Activated CD4-positive, alpha-beta T cell treated with anti-CD3 and anti-CD28 coated beads for 36 hours (primary cell): ENCODE measurements at regions not wholly inside any gene's neighbourhood (a gene's known extent, or its start where the extent isn't known, plus 50 kb on each side); places are given as distances from the start of the nearest gene placed in this dataset.
"Not testable (repeated sequence)": the region's sequence is repeated elsewhere in the genome, so short reads cannot be mapped to it uniquely, and the experiment has no call there.

Experiments
- ATAC-seq: fragments of 200-7000 bp; cut with Tn5 transposase; one replicate; pipeline ENCODE4 v1.10.0; 2021; ENCODE audit warnings: mild to moderate bottlenecking, moderate library complexity
- CTCF ChIA-PET: fragments of 350-600 bp; sonication (Branson Sonifier 250); formaldehyde crosslinking; loops from one replicate; lab custom pipeline; 2021; ENCODE audit warnings: antibody characterized with exemption; lab: Charles Lee
- POLR2A ChIA-PET: fragments of 350-600 bp; sonication (Branson Sonifier 250); formaldehyde crosslinking; loops from one replicate; lab custom pipeline; 2021; ENCODE audit warnings: antibody characterized with exemption, inconsistent platforms; lab: Charles Lee
- DNase-seq: peaks from one replicate; pipeline ENCODE4 v3.0.0-alpha.2; 2020
- H3K27ac Mint-ChIP-seq: one replicate; pipeline ENCODE4 v1.8.0; 2021; ENCODE audit warnings: mixed read lengths
- H3K27me3 Mint-ChIP-seq: one replicate; pipeline ENCODE4 v1.8.0; 2021; ENCODE audit warnings: mixed read lengths
- H3K36me3 Mint-ChIP-seq: one replicate; pipeline ENCODE4 v1.8.0; 2021; ENCODE audit warnings: low read depth, mixed read lengths
- H3K4me1 Mint-ChIP-seq: one replicate; pipeline ENCODE4 v1.8.0; 2021; ENCODE audit warnings: mixed read lengths
- H3K4me3 Mint-ChIP-seq: one replicate; pipeline ENCODE4 v1.8.0; 2021; ENCODE audit warnings: mild to moderate bottlenecking, moderate library complexity, mixed read lengths
- H3K9me3 Mint-ChIP-seq: one replicate; pipeline ENCODE4 v1.8.0; 2021; ENCODE audit warnings: low read depth, mixed read lengths
- intact Hi-C, 2 experiments: fragments of 100-400 bp; cut with DNase I in 1 of 2; cut with micrococcal nuclease in 1 of 2; formaldehyde crosslinking; loops; one replicate each; pipeline versions ENCODE4 v1.14.2 to v1.15.1; 2022 to 2024; cut with DNase I, micrococcal nuclease

DNA sequence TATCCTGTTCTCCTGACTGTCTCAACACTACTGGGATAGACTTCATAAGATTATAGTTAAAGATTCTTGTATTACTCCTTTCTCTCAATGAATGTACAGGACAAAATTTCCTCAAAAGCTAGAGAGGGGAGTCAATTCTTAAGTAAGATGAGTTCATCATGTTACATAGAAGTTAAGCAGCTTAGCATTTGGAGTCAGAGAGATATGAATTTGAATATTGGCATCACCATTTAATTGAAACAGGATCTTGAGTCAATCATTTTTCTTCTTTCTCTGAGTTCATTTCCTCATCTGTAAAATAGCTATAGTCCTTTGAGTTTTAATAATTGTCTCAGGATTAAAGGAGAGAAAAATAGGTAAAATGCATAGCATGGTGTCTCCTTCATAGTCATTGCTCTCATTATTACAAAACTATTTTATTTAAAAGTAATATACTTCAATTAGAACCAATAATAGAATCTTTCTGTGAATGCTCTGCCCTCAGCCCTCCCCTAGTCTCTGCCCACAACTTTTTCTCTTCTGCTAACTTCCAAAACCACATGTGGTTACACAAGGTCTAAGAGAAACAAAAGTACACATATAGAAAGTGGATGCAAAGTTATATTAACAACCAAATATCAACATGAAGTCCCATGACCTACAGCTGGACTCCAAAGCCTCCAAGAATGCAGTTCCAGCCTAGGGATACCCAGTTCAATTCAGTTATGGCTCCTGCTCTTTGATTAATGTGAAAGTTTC is 265.6 kb downstream of the TLE1 start:
- Mint-ChIP-seq H3K4me3 (no peak overlapping the region), H3K36me3 (no peaks in the 10 kb centered on the region), H3K27me3 (no peaks in the 10 kb centered on the region), H3K9me3 (peaks cover 19% of the 10 kb centered on the region), H3K4me1 (no peaks in the 10 kb centered on the region), H3K27ac (no peak overlapping the region)
- ChIA-PET CTCF (no interaction called here), POLR2A (no interaction called here)
- DNase-seq (no peak), ATAC-seq (no peak)
- intact Hi-C loops = no loop called here

DNA sequence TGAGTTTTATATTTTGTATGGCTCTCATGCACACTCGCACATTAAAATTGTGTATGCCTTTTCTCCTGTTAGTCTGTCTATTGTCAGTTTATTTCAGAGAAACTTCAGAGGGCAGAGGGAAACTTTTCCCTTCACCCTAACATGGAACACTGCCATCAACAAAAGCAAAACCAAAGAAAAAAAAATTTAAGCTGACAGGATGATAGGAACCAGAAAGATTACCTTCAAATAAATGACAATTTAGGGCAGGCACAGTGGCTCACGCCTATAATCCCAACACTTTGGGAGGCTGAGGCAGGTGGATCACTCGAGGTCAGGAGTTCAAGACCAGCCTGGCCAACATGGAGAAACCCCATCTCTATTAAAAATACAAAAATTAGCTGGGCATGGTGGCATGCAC is 268.3 kb downstream of the TLE1 start:
- POLR2A ChIA-PET, intact Hi-C loops, H3K9me3 Mint-ChIP-seq, DNase-seq, H3K36me3 Mint-ChIP-seq, ATAC-seq, H3K4me3 Mint-ChIP-seq, H3K27ac Mint-ChIP-seq, CTCF ChIA-PET, H3K4me1 Mint-ChIP-seq, H3K27me3 Mint-ChIP-seq: not testable (repeated sequence)

DNA sequence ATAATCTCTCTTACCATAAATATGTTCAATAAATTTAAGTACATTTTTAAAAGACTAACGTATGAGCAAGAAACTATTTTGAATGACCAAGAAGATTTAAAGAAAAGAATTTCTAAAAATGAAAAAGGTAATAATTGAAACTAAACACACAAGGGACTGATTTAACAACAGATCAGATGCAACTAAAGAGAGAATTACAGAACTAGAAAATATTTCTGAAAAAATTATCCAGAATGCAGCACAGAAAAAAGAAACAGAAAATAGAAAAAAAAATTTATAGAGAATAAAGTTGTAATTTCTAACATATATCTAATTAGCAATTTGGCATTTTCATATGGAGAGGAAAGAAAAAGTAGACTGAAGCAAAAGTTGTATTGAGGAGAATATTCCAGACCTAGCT is 269.3 kb downstream of the TLE1 start:
- Mint-ChIP-seq H3K36me3 (no peaks in the 10 kb centered on the region), H3K27me3 (no peaks in the 10 kb centered on the region), H3K4me3 (no peak overlapping the region), H3K9me3 (peaks cover 6% of the 10 kb centered on the region), H3K27ac (no peak overlapping the region), H3K4me1 (no peaks in the 10 kb centered on the region)
- DNase-seq (no peak), ATAC-seq (no peak)
- CTCF ChIA-PET = no interaction called here
- POLR2A ChIA-PET = no interaction called here
- intact Hi-C loops = no loop called here

DNA sequence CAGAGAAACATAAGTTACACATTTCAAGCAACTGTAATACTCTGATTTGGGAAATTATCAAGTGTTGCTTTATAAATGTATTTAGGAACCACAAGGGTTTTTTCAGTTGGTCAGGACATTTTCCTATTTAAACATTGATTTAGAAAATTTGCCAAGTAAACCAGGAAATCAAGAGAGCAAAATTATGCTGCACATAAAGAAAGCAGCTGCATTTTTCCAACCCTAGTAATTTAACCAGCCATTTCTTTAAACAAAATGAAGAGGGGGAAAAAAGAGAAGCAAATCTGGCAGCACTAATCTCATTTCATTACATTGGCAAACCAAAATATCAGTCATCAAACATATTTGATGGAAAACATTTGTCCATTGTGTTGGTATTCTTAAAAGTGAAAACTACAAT is 271.4 kb downstream of the TLE1 start:
- no peaks in the 10 kb centered on the region for H3K27me3 Mint-ChIP-seq
- no peak overlapping the region for H3K4me3 Mint-ChIP-seq
- ATAC-seq (no peak), DNase-seq (no peak)
- H3K27ac Mint-ChIP-seq = no peak overlapping the region
- ChIA-PET POLR2A (no interaction called here), CTCF (no interaction called here)
- H3K36me3 Mint-ChIP-seq = no peaks in the 10 kb centered on the region
- H3K4me1 Mint-ChIP-seq = no peaks in the 10 kb centered on the region
- intact Hi-C loops = no loop called here
- peaks cover 2% of the 10 kb centered on the region for H3K9me3 Mint-ChIP-seq

DNA sequence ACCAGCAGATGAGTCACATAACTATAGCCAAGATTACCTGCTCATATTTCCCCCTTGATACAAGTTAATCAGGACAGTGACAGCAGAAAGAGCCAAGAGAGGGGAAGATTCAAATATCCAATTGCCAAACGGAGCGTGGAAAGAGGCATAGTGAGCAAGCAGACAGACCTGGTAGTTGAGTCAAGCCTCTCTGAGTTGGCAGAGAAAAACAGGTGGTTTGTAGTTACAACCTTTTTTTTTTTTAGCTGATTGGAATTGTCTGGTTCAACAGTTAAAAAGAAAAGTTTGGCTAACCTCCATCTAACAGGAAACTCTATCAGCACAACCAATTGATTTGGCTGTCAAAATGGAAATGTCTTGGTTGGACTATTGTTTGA is 272.1 kb downstream of the TLE1 start:
- H3K36me3 Mint-ChIP-seq = no peaks in the 10 kb centered on the region
- no peak overlapping the region for H3K27ac Mint-ChIP-seq
- intact Hi-C loops = no loop called here
- no peaks in the 10 kb centered on the region for H3K4me1 Mint-ChIP-seq
- ChIA-PET CTCF (no interaction called here), POLR2A (no interaction called here)
- ATAC-seq (no peak), DNase-seq (no peak)
- no peaks in the 10 kb centered on the region for H3K27me3 Mint-ChIP-seq
- peaks cover 2% of the 10 kb centered on the region for H3K9me3 Mint-ChIP-seq
- H3K4me3 Mint-ChIP-seq = no peak overlapping the region

DNA sequence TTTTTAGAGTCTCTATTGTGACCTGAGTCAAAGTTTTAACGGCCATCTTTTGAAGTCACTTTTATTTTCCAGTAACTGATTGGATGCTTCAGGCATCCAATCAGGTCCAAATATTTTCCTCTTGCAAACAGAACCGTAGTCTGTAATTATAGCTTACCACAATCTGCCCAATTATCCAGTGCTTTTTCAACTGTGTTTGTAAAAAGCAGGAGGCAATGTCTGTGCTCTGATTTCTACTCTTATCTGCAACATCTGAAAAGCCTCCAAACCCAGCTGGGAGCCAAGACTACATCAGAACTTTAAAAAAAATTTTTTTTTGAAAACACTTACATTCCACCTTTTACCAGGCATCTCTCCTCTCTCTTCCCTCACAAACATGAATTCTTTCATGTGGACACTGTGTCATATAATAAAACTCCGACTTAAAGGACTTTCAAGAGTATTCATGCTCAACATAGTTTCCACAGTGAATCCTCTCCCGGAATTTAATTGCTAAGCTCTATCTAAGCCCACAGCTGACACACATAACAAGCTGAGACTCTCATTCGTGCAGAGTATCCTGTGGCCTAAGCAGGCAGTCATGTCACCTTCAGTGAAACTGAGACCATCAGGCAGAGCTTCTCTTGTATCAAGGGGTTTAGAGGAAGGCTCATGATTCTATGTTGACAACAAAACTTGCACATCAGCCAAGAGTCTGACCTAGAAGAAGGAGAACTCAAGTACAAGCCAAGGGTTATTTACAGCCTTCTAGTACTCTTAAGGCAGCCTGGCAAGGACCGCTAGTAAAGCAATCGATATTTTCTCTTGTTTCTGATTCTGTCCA is 272.7 kb downstream of the TLE1 start:
- Mint-ChIP-seq H3K36me3 (no peaks in the 10 kb centered on the region), H3K9me3 (peaks cover 2% of the 10 kb centered on the region), H3K27ac (no peak overlapping the region), H3K4me1 (no peaks in the 10 kb centered on the region), H3K4me3 (no peak overlapping the region), H3K27me3 (no peaks in the 10 kb centered on the region)
- intact Hi-C loops = no loop called here
- DNase-seq (no peak), ATAC-seq (no peak)
- ChIA-PET CTCF (no interaction called here), POLR2A (interaction anchor here (0.6 kb wide), 1 partner anchor 28 kb away, joined by 3 read pairs; no protein-coding TSS in a partner anchor)

DNA sequence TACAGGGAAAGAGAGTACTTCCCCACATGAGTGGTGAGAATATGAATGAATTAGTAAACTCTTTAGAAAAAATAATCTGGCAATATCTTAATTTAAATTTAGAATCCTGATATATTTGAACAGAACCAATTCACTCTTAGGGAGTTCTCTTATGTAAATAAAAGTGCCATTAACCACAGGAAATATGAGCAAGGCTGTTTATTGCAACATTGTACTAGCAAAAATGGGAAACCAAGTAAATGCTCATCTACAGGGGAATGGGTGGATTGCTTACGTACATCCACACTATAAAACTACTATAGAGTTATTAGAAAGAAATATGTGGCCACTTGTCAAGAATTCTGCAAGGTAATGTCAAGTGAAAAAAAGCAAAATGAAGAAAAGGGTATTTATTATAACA is 274.5 kb downstream of the TLE1 start:
- H3K9me3 Mint-ChIP-seq = no peaks in the 10 kb centered on the region
- H3K4me1 Mint-ChIP-seq = no peaks in the 10 kb centered on the region
- intact Hi-C loops = no loop called here
- no peaks in the 10 kb centered on the region for H3K27me3 Mint-ChIP-seq
- H3K4me3 Mint-ChIP-seq = no peak overlapping the region
- ATAC-seq (no peak), DNase-seq (no peak)
- ChIA-PET CTCF (no interaction called here), POLR2A (no interaction called here)
- no peaks in the 10 kb centered on the region for H3K36me3 Mint-ChIP-seq
- no peak overlapping the region for H3K27ac Mint-ChIP-seq

DNA sequence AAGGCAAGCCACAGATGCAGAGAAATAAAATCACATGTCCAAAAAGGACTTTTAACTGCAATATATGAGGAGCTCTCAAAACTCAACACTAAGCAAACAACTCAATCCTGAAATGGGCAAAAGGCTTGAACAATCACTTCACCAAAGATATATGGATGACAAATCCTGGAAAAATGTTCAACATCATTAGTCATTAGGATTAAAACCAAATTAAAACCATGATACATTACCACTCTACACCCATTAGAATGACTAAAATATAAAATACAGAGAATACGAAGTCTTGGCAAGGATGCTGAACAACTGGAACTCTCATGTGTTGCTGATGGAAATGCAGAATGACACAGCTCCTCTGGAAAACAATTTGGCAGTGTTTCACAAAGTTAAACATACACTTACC is 277.4 kb downstream of the TLE1 start:
- no peaks in the 10 kb centered on the region for H3K36me3 Mint-ChIP-seq
- no peaks in the 10 kb centered on the region for H3K27me3 Mint-ChIP-seq
- ATAC-seq = no peak
- no peak for DNase-seq
- CTCF ChIA-PET = no interaction called here
- no peak overlapping the region for H3K4me3 Mint-ChIP-seq
- no peaks in the 10 kb centered on the region for H3K4me1 Mint-ChIP-seq
- no peaks in the 10 kb centered on the region for H3K9me3 Mint-ChIP-seq
- POLR2A ChIA-PET = no interaction called here
- intact Hi-C loops = no loop called here
- H3K27ac Mint-ChIP-seq = no peak overlapping the region

DNA sequence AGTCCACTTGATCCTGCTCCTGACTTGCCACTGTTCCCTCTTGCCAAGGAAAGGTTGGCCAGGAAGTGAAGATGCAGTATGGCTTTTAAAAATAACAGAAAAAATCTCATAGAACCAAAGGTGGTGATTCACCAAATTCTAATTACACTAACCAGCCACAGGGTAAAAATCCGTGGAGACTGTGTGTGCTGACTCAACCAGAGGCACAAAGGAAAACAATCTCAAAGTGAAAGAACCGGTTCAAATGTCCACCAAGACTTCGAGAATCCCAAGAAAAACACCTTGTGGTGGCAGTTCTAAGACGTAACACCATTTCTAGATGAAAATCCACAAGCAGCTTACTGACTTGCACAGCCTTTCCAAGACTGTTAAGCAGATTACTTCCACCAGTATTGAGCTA is 279.1 kb downstream of the TLE1 start:
- no peak for DNase-seq
- ChIA-PET CTCF (no interaction called here), POLR2A (no interaction called here)
- no peak overlapping the region for H3K4me3 Mint-ChIP-seq
- H3K4me1 Mint-ChIP-seq = no peaks in the 10 kb centered on the region
- H3K27ac Mint-ChIP-seq = no peak overlapping the region
- no peak for ATAC-seq
- no peaks in the 10 kb centered on the region for H3K36me3 Mint-ChIP-seq
- no peaks in the 10 kb centered on the region for H3K9me3 Mint-ChIP-seq
- intact Hi-C loops = no loop called here
- no peaks in the 10 kb centered on the region for H3K27me3 Mint-ChIP-seq

DNA sequence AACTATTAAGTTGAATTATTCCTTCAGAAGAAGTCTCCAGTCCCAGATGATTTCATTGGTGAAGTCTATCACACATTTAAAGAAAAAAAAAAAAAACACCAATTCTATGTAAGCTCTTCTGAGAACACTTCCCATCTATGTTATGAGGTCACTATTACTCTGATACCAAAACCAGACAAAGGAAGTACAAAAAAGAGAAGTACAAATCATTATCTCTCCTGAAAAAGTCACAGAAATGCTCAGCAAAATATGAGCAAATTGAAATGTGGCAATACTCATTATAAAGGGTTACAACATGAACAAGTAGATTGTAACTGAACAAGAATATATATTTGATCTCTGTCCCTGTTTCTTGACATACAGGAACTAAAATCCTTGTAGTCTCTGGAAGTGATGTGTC is 280.4 kb downstream of the TLE1 start:
- CTCF ChIA-PET = interaction anchor here (0.6 kb wide), 1 partner anchor 116 kb away, joined by 3 read pairs; no protein-coding TSS in a partner anchor

DNA sequence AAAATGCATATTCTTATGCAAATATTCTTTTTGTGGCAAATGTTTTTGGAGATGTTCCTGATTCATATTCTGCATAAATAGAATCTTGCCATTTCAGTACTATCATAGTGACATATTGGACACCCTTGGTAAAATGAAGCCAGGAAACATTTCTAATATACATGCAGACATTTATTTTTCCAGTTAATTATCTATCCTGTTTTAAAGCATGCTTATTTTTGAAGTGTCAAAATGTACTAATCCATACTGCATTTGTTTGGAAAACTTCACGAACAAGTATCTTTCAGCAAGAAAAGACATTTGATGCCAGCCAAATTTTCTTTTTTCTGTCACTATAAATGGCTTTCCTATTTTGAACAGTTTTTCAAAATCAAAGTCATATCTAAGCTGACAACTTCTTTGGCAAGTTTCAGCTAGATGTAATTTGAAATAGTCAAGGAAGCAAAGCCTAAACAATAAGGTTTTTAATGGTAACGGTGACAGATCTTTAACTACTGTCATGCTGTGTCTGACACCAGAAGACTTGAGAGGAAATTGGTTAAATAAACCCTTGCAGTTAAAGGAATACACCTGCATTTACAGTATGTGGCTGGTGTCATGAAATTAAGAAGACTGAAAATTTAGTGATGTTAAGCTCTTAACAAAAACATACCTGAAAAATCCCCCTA is 284.3 kb downstream of the TLE1 start:
- Mint-ChIP-seq H3K4me1 (no peaks in the 10 kb centered on the region), H3K9me3 (no peaks in the 10 kb centered on the region), H3K27me3 (no peaks in the 10 kb centered on the region), H3K36me3 (no peaks in the 10 kb centered on the region), H3K27ac (no peak overlapping the region), H3K4me3 (no peak overlapping the region)
- ChIA-PET CTCF (no interaction called here), POLR2A (no interaction called here)
- DNase-seq (no peak), ATAC-seq (no peak)
- intact Hi-C loops = no loop called here

More for the DNA sequence above, 280.4 kb downstream of the TLE1 start:
- Mint-ChIP-seq H3K4me1 (no peaks in the 10 kb centered on the region), H3K27me3 (no peaks in the 10 kb centered on the region), H3K27ac (no peak overlapping the region), H3K9me3 (no peaks in the 10 kb centered on the region), H3K4me3 (no peak overlapping the region), H3K36me3 (no peaks in the 10 kb centered on the region)
- intact Hi-C loops = no loop called here
- POLR2A ChIA-PET = no interaction called here
- no peak for ATAC-seq
- no peak for DNase-seq
